ENCODE measurements at regions not wholly inside any gene's neighbourhood (a gene's known extent, or its start where the extent isn't known, plus 50 kb on each side); places are given as distances from the start of the nearest gene placed in this dataset.
A peak's percentile ranks its signal among the peaks of the same experiment; 100 is the strongest.

DNA sequence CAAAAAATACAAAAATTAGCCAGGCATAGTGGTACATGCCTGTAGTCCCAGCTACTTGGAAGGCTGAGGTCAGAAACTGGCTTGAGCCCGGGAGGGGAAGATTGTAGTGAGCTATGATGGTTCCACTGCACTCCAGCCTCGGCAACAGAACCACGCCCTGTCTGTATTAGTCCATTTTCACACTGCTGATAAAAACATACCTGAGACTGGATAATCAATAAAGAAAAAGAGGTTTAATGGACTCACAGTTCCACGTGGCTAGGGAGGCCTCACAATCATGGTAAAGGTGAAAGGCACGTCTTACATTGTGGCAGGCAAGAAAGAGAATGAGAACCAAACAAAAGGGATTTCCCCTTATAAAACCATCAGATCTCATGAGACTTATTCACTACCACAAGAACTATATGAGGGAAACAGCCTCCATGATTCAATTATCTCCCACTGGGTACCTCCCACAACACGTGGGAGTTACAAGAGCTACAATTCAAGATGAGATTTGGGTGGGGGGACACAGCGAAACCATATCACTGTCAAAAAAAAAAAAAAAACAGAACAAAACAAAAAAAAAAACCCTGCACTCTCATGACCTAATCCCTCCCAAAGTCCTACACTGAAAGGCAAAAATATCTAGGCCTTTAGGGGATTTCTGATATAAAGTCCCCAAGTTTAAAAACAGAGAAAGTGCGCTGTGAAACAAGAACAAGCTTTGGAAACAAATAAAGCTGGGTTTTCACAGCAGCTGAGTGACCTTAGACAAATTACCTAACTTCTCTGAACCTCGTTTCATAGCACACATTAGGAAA lies 224.7 kb downstream of the IGSF11 start:
- DNase-seq (ENCODE audit: low read depth in 1 of 2, low spot score in 1 of 2) = no peak

DNA sequence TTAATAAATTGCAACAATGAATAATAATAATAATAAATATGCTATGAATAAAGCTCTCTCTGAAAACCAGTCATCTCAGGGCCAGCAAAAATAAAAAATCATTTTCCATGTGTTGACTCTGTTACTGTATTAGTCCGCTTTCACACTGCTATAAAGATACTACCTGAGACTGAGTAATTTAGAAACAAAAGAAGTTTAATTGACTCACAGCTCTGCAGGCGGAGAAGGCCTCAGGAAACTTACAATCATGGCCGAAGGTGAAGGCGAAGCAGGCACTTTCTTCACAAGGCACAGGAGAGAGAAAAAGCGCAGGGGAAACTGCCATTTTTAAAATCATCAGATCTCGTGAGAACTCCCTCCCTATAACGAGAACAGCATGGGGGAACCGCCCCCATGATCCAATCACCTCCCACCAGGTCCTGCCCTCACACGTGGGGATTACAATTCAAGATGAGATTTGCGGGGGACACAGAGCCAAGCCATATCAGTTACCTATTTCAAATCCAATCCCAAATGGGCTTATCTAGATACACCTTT lies 224.1 kb downstream of the IGSF11 start:
- DNase-seq (ENCODE audit: low read depth in 1 of 2, low spot score in 1 of 2) = no peak

DNA sequence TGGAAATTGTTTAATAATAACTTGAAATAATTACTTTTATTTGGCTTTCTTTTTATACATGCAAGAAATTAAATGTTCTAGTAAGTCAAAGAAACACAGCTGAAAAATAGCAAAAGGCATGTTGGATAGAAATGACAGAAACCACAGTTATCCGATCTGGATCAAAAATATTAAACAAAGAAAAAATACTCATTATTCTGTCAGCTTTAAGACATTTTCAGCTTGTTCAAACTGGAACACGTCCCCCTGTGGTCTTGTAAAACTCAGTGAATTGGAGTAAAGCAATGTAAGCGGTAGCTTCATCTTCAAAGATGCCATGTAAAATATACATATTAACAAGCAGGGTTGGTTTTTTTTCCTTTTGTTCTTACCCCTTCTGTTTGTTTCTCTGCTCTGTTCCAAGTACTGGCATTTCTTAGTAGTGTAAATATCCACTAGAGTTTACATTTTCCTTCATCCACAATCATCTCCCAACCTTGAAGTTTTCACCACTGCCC lies 223.4 kb downstream of the IGSF11 start:
- DNase-seq (ENCODE audit: low read depth in 1 of 2, low spot score in 1 of 2) = no peak

DNA sequence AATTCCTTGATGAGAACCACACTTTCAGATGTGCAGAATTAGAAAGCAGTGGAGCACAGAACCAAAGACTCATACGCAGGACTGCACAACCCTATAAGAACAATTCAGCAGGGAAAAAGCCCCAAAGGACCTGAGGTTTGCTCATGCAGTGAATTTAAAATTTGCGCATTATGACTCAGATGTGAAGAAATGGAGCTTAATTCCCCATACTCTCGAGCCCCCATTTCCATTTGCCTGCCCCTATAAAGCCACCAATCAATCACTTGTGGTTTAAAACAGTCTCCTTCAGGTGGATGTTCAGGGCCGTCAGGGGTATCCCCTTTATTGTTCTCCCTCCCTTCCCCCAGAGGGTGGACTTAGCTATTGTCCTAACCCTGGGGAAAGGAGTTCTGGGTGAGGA lies 221.2 kb downstream of the IGSF11 start:
- DNase-seq (ENCODE audit: low read depth in 1 of 2, low spot score in 1 of 2) = no peak

DNA sequence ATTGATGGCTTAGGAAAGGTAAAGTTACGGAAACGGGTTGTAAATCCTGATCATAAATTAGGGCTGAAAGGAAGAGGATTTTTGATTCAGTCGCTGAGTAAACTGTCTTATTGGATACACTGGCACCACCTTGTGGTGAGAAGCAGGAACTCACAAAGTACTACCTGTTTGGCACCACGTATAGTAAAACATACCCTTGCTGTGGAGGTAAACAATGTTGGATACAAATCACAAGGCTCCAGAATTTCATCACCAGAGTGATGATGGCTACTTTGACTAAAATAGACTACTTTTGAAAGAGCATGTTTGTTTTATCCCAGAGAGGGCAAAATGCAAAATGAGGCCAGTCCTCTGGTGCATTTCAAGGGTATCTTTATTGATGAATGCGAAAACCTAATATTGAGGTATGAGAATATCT lies 216.9 kb downstream of the IGSF11 start:
- DNase-seq (ENCODE audit: low read depth in 1 of 2, low spot score in 1 of 2) = peak in 1 of 2 donors; percentile 14

DNA sequence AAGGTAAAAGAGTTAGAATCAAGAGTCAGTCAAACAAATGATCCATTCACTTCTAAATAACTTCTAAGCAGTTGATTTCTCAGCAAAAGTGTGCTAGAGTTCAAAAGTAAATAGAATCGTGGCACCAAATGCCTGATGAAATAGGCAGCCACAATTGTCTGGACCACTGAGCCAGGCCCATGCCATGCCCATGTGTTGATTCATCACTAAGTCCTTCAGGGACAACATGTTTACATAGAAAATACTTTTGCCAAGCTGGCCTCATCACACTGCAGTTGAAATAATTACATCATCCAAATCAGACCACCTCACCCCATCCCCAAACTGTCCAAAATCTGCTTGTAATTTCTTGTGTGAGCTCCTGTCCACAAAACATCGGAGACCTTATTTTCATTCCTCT lies 216.3 kb downstream of the IGSF11 start:
- no peak for DNase-seq (ENCODE audit: low read depth in 1 of 2, low spot score in 1 of 2)

DNA sequence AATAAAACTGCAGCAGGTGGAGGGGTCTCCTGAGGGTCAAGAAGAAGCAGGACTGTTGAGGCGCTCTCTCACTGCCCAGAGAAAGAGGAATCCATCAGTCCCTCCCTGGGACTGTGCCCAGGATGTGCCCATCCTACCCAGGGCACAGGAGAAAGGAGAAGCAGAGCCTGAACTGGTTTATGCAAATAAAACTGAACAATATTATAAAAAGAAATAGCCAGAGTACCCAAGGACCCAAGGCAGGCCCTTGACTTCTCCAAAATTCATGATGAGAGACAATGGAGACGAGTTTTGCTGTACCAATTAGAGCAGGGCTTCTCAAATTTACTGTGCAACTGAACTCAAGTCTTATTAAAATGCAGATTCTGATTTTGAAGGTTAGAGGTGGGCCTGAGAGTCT lies 211.0 kb downstream of the IGSF11 start:
- no peak for DNase-seq (ENCODE audit: low read depth in 1 of 2, low spot score in 1 of 2)

DNA sequence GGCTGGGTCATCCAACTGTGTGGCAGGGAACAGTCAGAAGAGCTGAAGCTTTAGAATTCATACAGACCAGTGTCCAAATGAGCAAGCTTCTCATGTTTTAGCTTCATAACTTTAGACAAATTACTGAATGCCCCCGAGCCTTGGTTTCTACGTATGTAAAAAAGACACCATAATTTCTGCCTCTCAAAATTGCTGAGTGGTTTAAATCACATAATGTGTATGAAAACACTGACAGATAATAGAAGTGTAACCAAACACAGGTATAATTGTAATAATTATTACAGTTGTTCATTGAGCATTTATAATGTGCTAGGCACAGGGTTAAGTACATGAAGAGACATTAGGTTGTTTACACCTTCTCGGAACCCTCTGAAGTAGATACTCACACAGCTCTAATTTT lies 207.2 kb downstream of the IGSF11 start:
- DNase-seq (ENCODE audit: low read depth in 1 of 2, low spot score in 1 of 2) = no peak

DNA sequence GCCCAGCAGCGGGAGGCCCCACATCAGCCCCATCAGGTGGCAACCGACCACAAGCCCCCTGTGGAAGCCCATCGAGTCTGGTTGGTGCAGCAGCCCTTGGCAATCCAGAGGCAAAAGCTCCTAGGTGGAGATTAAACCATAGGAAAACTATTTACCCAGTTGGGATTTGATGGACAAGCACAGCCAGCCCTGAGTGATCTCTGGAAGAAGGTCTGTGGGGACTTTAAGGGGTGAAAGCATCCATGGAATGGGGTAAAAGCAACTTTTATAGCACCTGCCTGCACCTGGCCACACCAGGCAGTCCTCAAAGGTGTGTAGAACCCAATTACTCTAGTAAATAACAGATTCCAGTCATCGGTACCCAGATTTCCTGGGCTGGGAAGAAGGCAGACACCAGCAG lies 206.3 kb downstream of the IGSF11 start:
- no peak for DNase-seq (ENCODE audit: low read depth in 1 of 2, low spot score in 1 of 2)

DNA sequence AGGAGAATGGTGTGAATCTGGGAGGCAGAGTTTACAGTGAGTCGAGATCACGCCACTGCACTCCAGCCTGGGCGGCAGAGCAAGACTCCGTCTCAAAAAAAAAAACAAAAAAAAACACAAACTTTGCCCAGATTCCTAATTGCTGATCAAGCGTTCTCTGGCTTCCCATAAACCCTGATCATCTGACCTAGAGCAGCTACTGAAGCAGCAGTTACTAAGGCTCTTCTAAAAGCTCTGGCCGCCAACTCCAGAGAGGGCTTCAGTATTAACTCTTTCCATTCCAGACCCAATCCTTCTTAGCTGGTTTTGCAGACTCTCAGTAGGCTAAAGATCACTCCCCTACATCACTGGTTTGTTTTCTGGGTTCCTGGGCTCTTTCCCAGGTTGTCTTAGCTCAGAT lies 201.6 kb downstream of the IGSF11 start:
- DNase-seq (ENCODE audit: low read depth in 1 of 2, low spot score in 1 of 2) = no peak

DNA sequence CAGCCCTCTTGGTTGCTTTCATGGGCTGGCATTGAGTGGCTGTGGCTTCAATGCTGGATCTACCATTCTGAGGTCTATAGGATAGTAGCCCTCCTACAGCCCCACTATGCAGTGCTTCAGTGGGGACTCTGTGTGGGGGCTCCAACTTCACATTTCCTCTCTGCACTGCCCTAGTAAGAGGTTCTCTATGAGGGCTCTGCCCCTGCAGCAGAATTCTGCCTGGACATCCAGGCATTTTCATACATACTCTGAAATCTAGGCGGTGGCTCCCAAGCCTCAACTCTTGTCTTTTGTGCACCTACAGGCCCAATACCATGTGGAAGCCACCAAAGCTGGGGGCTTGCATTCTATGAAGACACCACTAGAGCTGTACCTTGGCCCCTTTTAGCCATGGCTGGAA lies 195.8 kb downstream of the IGSF11 start:
- no peak for DNase-seq (ENCODE audit: low read depth in 1 of 2, low spot score in 1 of 2)

DNA sequence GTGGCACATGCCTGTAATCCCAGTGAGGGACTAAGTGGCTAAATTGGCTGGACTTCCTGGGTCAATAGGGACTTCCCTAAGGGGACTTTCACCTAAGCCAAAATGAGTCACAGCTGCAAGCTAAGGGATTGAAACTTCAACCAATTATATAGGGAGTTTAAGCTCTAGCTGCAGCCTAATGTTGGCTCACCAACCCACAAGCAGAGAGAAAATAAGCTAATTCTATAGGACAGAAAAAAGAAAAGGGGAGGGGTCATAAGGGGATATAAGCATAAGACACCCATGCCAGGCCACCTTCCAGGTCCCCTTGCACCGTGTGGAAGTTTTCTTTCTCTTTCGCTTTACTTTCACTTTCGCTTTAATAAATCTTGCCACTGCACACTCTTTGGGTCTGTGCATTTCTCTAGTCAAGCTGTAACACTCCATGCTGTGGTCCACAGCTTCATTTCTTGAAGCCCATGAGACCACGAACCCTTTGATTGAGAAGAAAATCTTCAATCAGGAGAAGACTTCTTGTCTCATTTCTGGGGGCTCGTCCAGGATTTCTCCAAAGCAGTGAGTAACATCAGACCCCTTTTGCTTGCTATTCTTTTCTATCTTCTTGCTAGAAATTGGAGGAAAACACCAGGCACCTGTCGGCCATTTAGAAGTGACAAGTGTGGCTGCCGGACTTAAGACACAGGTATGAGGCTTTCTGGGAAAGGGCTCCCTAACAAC lies 192.3 kb downstream of the IGSF11 start:
- DNase-seq (ENCODE audit: low read depth in 1 of 2, low spot score in 1 of 2) = no peak

DNA sequence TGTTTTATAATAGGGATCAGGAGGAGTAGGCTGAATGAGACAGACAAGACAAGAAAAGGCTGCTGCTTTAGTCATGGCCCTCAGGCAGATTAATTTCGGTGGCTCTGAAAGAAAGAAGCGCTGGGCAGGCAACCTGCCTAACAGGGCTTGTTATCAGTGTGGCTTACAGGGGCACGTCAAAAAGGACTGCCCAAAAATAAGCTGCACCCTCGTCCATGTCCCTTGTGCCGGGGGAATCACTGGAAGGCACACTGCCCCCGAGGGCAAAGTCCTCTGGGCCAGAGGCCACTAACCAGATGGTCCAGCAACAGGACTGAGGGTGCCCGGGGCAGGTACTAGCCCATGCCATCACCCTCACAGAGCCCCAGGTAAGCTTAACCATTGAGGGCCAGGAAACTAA lies 188.5 kb downstream of the IGSF11 start:
- DNase-seq (ENCODE audit: low read depth in 1 of 2, low spot score in 1 of 2) = no peak

Measured in activated CD4-positive, alpha-beta T cell treated with anti-CD3 and anti-CD28 coated beads, Interleukin-2, amount 50 U/mL, for 24 hours (primary cell).